Liver (tissue), 8 donors: ENCODE measurements at regions not wholly inside any gene's neighbourhood (a gene's known extent, or its start where the extent isn't known, plus 50 kb on each side); places are given as distances from the start of the nearest gene placed in this dataset.

Source experiments
- DNase-seq: peaks from one replicate; pipeline ENCODE4 v3.0.0-alpha.2; 2017; ENCODE audit warnings: low spot score
- H3K27ac ChIP-seq, 2 donors: one replicate each; pipeline ENCODE4 v1.7.0; 2013; ENCODE audit warnings: inconsistent platforms in 2 of 2, low read length in 2 of 2, control low read depth in 1 of 2, low read depth in 1 of 2, mild to moderate bottlenecking in 1 of 2
- H3K27me3 ChIP-seq, 4 donors: one replicate each; pipeline versions ENCODE4 v1.6.1 to v1.7.0; 2013; ENCODE audit warnings: low read length in 3 of 4, inconsistent platforms in 1 of 4, mild to moderate bottlenecking in 1 of 4, moderate library complexity in 1 of 4; ENCODE audit not compliant: control insufficient read depth in 4 of 4, insufficient read depth in 4 of 4
- H3K36me3 ChIP-seq, 4 donors: one replicate each; pipeline versions ENCODE4 v1.6.1 to v1.7.0; 2013; ENCODE audit warnings: low read length in 3 of 4, mild to moderate bottlenecking in 3 of 4, low read depth in 1 of 4, moderate library complexity in 1 of 4; ENCODE audit not compliant: control insufficient read depth in 4 of 4, insufficient read depth in 3 of 4
- H3K4me1 ChIP-seq, 4 donors: one replicate each; pipeline versions ENCODE4 v1.6.1 to v1.7.0; 2013; ENCODE audit warnings: low read length in 3 of 4, mild to moderate bottlenecking in 3 of 4, moderate library complexity in 1 of 4; ENCODE audit not compliant: control insufficient read depth in 4 of 4, insufficient read depth in 4 of 4
- H3K4me3 ChIP-seq, 3 donors: one replicate each; pipeline versions ENCODE4 v1.6.1 to v1.7.0; 2013; ENCODE audit warnings: low read length in 3 of 3, control low read depth in 1 of 3, low read depth in 1 of 3, mild to moderate bottlenecking in 1 of 3
- H3K9ac ChIP-seq, 2 donors: one replicate each; pipeline ENCODE4 v1.7.0; 2013; ENCODE audit warnings: low read length in 2 of 2, mild to moderate bottlenecking in 2 of 2, moderate library complexity in 2 of 2, control low read depth in 1 of 2, low read depth in 1 of 2
- H3K9me3 ChIP-seq, 4 donors: one replicate each; pipeline versions ENCODE4 v1.6.1 to v1.7.0; 2013; ENCODE audit warnings: low read length in 3 of 4; ENCODE audit not compliant: control insufficient read depth in 4 of 4
- ATF3 ChIP-seq: IDR thresholded peaks from 2 replicates; pipeline ENCODE4 v1.6.1; 2016; ENCODE audit warnings: antibody characterized with exemption
- CTCF ChIP-seq: fragments of 150-350 bp; IDR thresholded peaks from 2 replicates; pipeline ENCODE4 v1.5.1; 2017; ENCODE audit warnings: improper control_type of control experiment, low read depth, low read length; ENCODE audit not compliant: missing input control
- EGR1 ChIP-seq, 2 donors: IDR thresholded peaks; 2 replicates each; pipeline ENCODE4 v1.6.1; 2016 to 2018; ENCODE audit warnings: antibody characterized with exemption in 2 of 2, low read depth in 2 of 2
- FOXA1 ChIP-seq: IDR thresholded peaks from 2 replicates; pipeline ENCODE4 v1.6.1; 2016; ENCODE audit warnings: antibody characterized with exemption
- FOXA2 ChIP-seq: IDR thresholded peaks from 2 replicates; pipeline ENCODE4 v1.6.1; 2016; ENCODE audit warnings: antibody characterized with exemption
- GABPA ChIP-seq, 2 donors: IDR thresholded peaks in 1 of 2; conservative IDR thresholded peaks in 1 of 2; 2 replicates each; pipeline ENCODE4 v1.6.1; 2016; ENCODE audit warnings: antibody characterized with exemption in 2 of 2, mild to moderate bottlenecking in 1 of 2, moderate library complexity in 1 of 2
- HNF4A ChIP-seq, 2 donors: conservative IDR thresholded peaks; 2 replicates each; pipeline ENCODE4 v1.6.1; 2016; ENCODE audit warnings: antibody characterized with exemption in 2 of 2, mild to moderate bottlenecking in 2 of 2
- HNF4G ChIP-seq: IDR thresholded peaks from 2 replicates; pipeline ENCODE4 v1.6.1; 2016; ENCODE audit warnings: antibody characterized with exemption
- JUND ChIP-seq, 2 donors: IDR thresholded peaks; 2 replicates each; pipeline ENCODE4 v1.6.1; 2016; ENCODE audit warnings: antibody characterized with exemption in 2 of 2
- MAX ChIP-seq: IDR thresholded peaks from 2 replicates; pipeline ENCODE4 v1.6.1; 2016; ENCODE audit warnings: antibody characterized with exemption
- NR2F2 ChIP-seq: IDR thresholded peaks from 2 replicates; pipeline ENCODE4 v1.6.1; 2016; ENCODE audit warnings: antibody characterized with exemption
- RAD21 ChIP-seq, 2 donors: IDR thresholded peaks; 2 replicates each; pipeline ENCODE4 v1.6.1; 2016; ENCODE audit warnings: antibody characterized with exemption in 2 of 2, mild to moderate bottlenecking in 2 of 2
- RXRA ChIP-seq, 2 donors: IDR thresholded peaks; 2 replicates each; pipeline ENCODE4 v1.6.1; 2017 to 2018; ENCODE audit warnings: antibody characterized with exemption in 2 of 2, mild to moderate bottlenecking in 1 of 2
- SP1 ChIP-seq: IDR thresholded peaks from 2 replicates; pipeline ENCODE4 v1.6.1; 2018; ENCODE audit warnings: antibody characterized with exemption, mild to moderate bottlenecking
- TAF1 ChIP-seq: conservative IDR thresholded peaks from 2 replicates; pipeline ENCODE4 v1.6.1; 2016; ENCODE audit warnings: antibody characterized with exemption, mild to moderate bottlenecking
- YY1 ChIP-seq: IDR thresholded peaks from 2 replicates; pipeline ENCODE4 v1.6.1; 2016; ENCODE audit warnings: antibody characterized with exemption, mild to moderate bottlenecking
- WGBS: extraction: QIAGEN DNeasy Blood & Tissue Kit; methylation state at CpG from one replicate; pipeline ENCODE4 v1.1.7; 2013; 5-methylcytosine and 5-hydroxymethylcytosine counted together
- TF ChIP-seq, protein P1 (sequence below): IDR thresholded peaks from 2 replicates; pipeline ENCODE4 v1.6.1; 2016; ENCODE audit warnings: antibody characterized with exemption, mild to moderate bottlenecking
- TF ChIP-seq, protein P2 (sequence below): IDR thresholded peaks from 2 replicates; pipeline ENCODE4 v1.6.1; 2016; ENCODE audit warnings: antibody characterized with exemption
- donor health status: healthy.
- donor health status: healthy.
- donor health status: healthy.
- donor health status: healthy.
- donor health status: healthy.

- DNase-seq: no peak
- 49% methylated on average over 11 of the region's 11 CpGs for WGBS
- H3K9me3 ChIP-seq: peaks cover 0 to 2% (median 0%) of the 10 kb centered on the region in 4 donors
- H3K4me1 ChIP-seq: no peaks in the 10 kb centered on the region
- peaks cover 0 to 5% (median 0%) of the 10 kb centered on the region in 4 donors for H3K27me3 ChIP-seq
- no peaks in the 10 kb centered on the region for H3K36me3 ChIP-seq
- no peak overlapping the region for H3K9ac ChIP-seq
- TF ChIP-seq MAX (no peak), ATF3 (no peak), HNF4G (no peak), EGR1 (IDR thresholded peaks at IDR 0.05; ENCODE audit: low read depth in 2 of 2) (no peak), RAD21 (IDR thresholded peaks at IDR 0.05) (no peak), CTCF (no peak), RXRA (IDR thresholded peaks at IDR 0.05) (no peak), JUND (IDR thresholded peaks at IDR 0.05) (no peak), FOXA2 (no peak), SP1 (no peak)
- no peak overlapping the region for H3K4me3 ChIP-seq
- no peak overlapping the region for H3K27ac ChIP-seq
These were observed 127.2 kb upstream of the LHX5 start for GRCh38 chr12:113598815-113599406.

DNA sequence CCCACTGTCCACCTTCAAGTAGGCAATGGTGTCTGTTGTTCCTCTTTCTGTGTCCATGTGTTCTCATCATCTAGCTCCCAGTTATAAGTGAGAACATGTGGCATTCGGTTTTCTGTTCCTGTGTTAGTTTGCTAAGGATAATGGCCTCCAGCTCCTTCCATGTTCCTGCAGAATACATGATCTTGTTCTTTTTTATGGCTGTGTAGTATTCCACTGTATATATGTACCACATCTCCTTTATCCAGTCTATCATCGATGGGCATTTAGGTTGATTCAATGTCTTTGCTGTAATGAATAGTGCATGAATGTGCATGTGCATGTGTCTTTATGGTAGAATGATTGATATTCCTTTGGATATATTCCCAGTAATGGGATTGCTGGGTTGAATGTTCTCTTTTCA lies 123.3 kb upstream of the LHX5 start:
- H3K4me1 ChIP-seq: no peaks in the 10 kb centered on the region
- H3K9me3 ChIP-seq: peaks cover 0 to 2% (median under 1%) of the 10 kb centered on the region in 4 donors
- no peak overlapping the region for H3K27ac ChIP-seq
- peaks cover 0 to 10% (median 5%) of the 10 kb centered on the region in 4 donors for H3K27me3 ChIP-seq
- WGBS: 56% methylated on average over 2 of the region's 2 CpGs
- TF ChIP-seq RAD21 (IDR thresholded peaks at IDR 0.05) (no peak), YY1 (no peak), EGR1 (IDR thresholded peaks at IDR 0.05; ENCODE audit: low read depth in 2 of 2) (no peak), ATF3 (no peak), RXRA (IDR thresholded peaks at IDR 0.05) (no peak), JUND (IDR thresholded peaks at IDR 0.05) (no peak), HNF4A (conservative IDR thresholded peaks at IDR 0.05) (no peak), GABPA (IDR thresholded peaks at IDR 0.05 in 1 of 2, conservative IDR thresholded peaks at IDR 0.05 in 1 of 2) (no peak), TAF1 (no peak), MAX (no peak), FOXA1 (no peak), FOXA2 (no peak), HNF4G (no peak), CTCF (no peak), SP1 (no peak), NR2F2 (no peak)
- TF ChIP-seq, protein P1, sequence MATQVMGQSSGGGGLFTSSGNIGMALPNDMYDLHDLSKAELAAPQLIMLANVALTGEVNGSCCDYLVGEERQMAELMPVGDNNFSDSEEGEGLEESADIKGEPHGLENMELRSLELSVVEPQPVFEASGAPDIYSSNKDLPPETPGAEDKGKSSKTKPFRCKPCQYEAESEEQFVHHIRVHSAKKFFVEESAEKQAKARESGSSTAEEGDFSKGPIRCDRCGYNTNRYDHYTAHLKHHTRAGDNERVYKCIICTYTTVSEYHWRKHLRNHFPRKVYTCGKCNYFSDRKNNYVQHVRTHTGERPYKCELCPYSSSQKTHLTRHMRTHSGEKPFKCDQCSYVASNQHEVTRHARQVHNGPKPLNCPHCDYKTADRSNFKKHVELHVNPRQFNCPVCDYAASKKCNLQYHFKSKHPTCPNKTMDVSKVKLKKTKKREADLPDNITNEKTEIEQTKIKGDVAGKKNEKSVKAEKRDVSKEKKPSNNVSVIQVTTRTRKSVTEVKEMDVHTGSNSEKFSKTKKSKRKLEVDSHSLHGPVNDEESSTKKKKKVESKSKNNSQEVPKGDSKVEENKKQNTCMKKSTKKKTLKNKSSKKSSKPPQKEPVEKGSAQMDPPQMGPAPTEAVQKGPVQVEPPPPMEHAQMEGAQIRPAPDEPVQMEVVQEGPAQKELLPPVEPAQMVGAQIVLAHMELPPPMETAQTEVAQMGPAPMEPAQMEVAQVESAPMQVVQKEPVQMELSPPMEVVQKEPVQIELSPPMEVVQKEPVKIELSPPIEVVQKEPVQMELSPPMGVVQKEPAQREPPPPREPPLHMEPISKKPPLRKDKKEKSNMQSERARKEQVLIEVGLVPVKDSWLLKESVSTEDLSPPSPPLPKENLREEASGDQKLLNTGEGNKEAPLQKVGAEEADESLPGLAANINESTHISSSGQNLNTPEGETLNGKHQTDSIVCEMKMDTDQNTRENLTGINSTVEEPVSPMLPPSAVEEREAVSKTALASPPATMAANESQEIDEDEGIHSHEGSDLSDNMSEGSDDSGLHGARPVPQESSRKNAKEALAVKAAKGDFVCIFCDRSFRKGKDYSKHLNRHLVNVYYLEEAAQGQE: no peak
- TF ChIP-seq, protein P2, sequence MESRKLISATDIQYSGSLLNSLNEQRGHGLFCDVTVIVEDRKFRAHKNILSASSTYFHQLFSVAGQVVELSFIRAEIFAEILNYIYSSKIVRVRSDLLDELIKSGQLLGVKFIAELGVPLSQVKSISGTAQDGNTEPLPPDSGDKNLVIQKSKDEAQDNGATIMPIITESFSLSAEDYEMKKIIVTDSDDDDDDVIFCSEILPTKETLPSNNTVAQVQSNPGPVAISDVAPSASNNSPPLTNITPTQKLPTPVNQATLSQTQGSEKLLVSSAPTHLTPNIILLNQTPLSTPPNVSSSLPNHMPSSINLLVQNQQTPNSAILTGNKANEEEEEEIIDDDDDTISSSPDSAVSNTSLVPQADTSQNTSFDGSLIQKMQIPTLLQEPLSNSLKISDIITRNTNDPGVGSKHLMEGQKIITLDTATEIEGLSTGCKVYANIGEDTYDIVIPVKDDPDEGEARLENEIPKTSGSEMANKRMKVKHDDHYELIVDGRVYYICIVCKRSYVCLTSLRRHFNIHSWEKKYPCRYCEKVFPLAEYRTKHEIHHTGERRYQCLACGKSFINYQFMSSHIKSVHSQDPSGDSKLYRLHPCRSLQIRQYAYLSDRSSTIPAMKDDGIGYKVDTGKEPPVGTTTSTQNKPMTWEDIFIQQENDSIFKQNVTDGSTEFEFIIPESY: no peak
- DNase-seq: no peak
- H3K4me3 ChIP-seq: no peak overlapping the region
- no peak overlapping the region for H3K9ac ChIP-seq
- H3K36me3 ChIP-seq: no peaks in the 10 kb centered on the region
